H9 (cell line): ENCODE measurements at regions not wholly inside any gene's neighbourhood (a gene's known extent, or its start where the extent isn't known, plus 50 kb on each side); places are given as distances from the start of the nearest gene placed in this dataset.

Source experiments
- DNase-seq: peaks from one replicate; pipeline ENCODE4 v3.0.0-alpha.2; 2017
- H2AFZ ChIP-seq: one replicate; pipeline ENCODE4 v1.6.1; 2013; ENCODE audit warnings: mild to moderate bottlenecking, low read length, control low read depth, moderate library complexity
- H2AK5ac ChIP-seq: 2 replicates; pipeline ENCODE4 v1.6.1; 2013; ENCODE audit warnings: low read length, control low read depth, mixed read lengths; ENCODE audit not compliant: insufficient read length
- H2BK120ac ChIP-seq: one replicate; pipeline ENCODE4 v1.6.1; 2013; ENCODE audit warnings: low read depth, mild to moderate bottlenecking, low read length, control low read depth, inconsistent platforms; ENCODE audit not compliant: poor library complexity, severe bottlenecking
- H2BK12ac ChIP-seq: 2 replicates; pipeline ENCODE4 v1.6.1; 2013; ENCODE audit warnings: low read length, control low read depth, mixed read lengths, low read depth; ENCODE audit not compliant: insufficient read length
- H2BK15ac ChIP-seq: 2 replicates; pipeline ENCODE4 v1.6.1; 2013; ENCODE audit warnings: low read depth, low read length, control low read depth
- H2BK20ac ChIP-seq: one replicate; pipeline ENCODE4 v1.6.1; 2013; ENCODE audit warnings: low read depth, mild to moderate bottlenecking, low read length, control low read depth, inconsistent platforms; ENCODE audit not compliant: poor library complexity, severe bottlenecking
- H2BK5ac ChIP-seq: 2 replicates; pipeline ENCODE4 v1.6.1; 2013; ENCODE audit warnings: low read length, control low read depth, mixed read lengths; ENCODE audit not compliant: insufficient read length
- H3K14ac ChIP-seq: 2 replicates; pipeline ENCODE4 v1.6.1; 2013; ENCODE audit warnings: low read length, control low read depth; ENCODE audit not compliant: insufficient read depth
- H3K18ac ChIP-seq: 2 replicates; pipeline ENCODE4 v1.6.1; 2013; ENCODE audit warnings: low read depth, mild to moderate bottlenecking, mixed read lengths, low read length, control low read depth; ENCODE audit not compliant: insufficient read length
- H3K23ac ChIP-seq: 2 replicates; pipeline ENCODE4 v1.6.1; 2013; ENCODE audit warnings: low read length, control low read depth, mixed read lengths, low read depth; ENCODE audit not compliant: insufficient read length
- H3K23me2 ChIP-seq: 2 replicates; pipeline ENCODE4 v1.6.1; 2013; ENCODE audit warnings: low read depth, mild to moderate bottlenecking, mixed read lengths, low read length, control low read depth; ENCODE audit not compliant: insufficient read length, poor library complexity, severe bottlenecking
- H3K27ac ChIP-seq: 2 replicates; pipeline ENCODE4 v1.5.1; 2013; ENCODE audit warnings: low read length, control low read depth, mixed read lengths, low read depth; ENCODE audit not compliant: insufficient read length
- H3K27me3 ChIP-seq: 2 replicates; pipeline ENCODE4 v1.6.1; 2013; ENCODE audit warnings: low read length, control low read depth, inconsistent platforms; ENCODE audit not compliant: insufficient read depth
- H3K4ac ChIP-seq: 2 replicates; pipeline ENCODE4 v1.6.1; 2013; ENCODE audit warnings: low read depth, mild to moderate bottlenecking, control low read depth, inconsistent platforms, low read length, moderate library complexity
- H3K4me1 ChIP-seq: 2 replicates; pipeline ENCODE4 v1.6.1; 2013; ENCODE audit warnings: low read length, control low read depth, inconsistent platforms; ENCODE audit not compliant: insufficient read depth
- H3K4me2 ChIP-seq: 2 replicates; pipeline ENCODE4 v1.6.1; 2013; ENCODE audit warnings: low read length, control low read depth, mixed read lengths; ENCODE audit not compliant: insufficient read length, insufficient read depth
- H3K56ac ChIP-seq: 2 replicates; pipeline ENCODE4 v1.6.1; 2013; ENCODE audit warnings: low read depth, mild to moderate bottlenecking, mixed read lengths, low read length, control low read depth; ENCODE audit not compliant: insufficient read length
- H3K79me1 ChIP-seq: 2 replicates; pipeline ENCODE4 v1.6.1; 2013; ENCODE audit warnings: low read depth, mild to moderate bottlenecking, moderate library complexity, low read length, control low read depth, inconsistent platforms; ENCODE audit not compliant: insufficient read depth, poor library complexity, severe bottlenecking
- H3K79me2 ChIP-seq: 2 replicates; pipeline ENCODE4 v1.6.1; 2013; ENCODE audit warnings: low read length, control low read depth, inconsistent platforms; ENCODE audit not compliant: insufficient read depth
- H3K9ac ChIP-seq: 2 replicates; pipeline ENCODE4 v1.6.1; 2013; ENCODE audit warnings: low read length, control low read depth, mixed read lengths; ENCODE audit not compliant: insufficient read length; ENCODE audit errors: extremely low read depth
- H3K9me3 ChIP-seq: one replicate; pipeline ENCODE4 v1.6.1; 2013; ENCODE audit warnings: low read depth, low read length, inconsistent platforms; ENCODE audit not compliant: control insufficient read depth
- H3T11ph ChIP-seq: one replicate; pipeline ENCODE4 v1.6.1; 2013; ENCODE audit warnings: mild to moderate bottlenecking, low read length, control low read depth, inconsistent platforms
- H4K20me1 ChIP-seq: one replicate; pipeline ENCODE4 v1.6.1; 2013; ENCODE audit not compliant: control insufficient read depth, insufficient read length, insufficient read depth
- H4K5ac ChIP-seq: 2 replicates; pipeline ENCODE4 v1.6.1; 2013; ENCODE audit warnings: low read depth, mild to moderate bottlenecking, mixed read lengths, low read length, control low read depth; ENCODE audit not compliant: insufficient read length
- H4K8ac ChIP-seq: replicated peaks from 2 replicates; pipeline ENCODE4 v1.6.1; 2013; ENCODE audit warnings: low read length, control low read depth, mixed read lengths, low read depth; ENCODE audit not compliant: insufficient read length
- H4K91ac ChIP-seq: 2 replicates; pipeline ENCODE4 v1.6.1; 2013; ENCODE audit warnings: low read depth, mild to moderate bottlenecking, moderate library complexity, mixed read lengths, low read length, control low read depth; ENCODE audit not compliant: insufficient read length
- H3K27ac Mint-ChIP-seq, 3 experiments: 2 replicates in 2 of 3; 3 replicates in 1 of 3; pipeline ENCODE4 v1.8.0; 2020 to 2021; ENCODE audit warnings: mixed read lengths in 3 of 3, mild to moderate bottlenecking in 1 of 3, moderate library complexity in 1 of 3
- H3K27me3 Mint-ChIP-seq: 2 replicates; pipeline ENCODE4 v1.8.0; 2021; ENCODE audit warnings: low read depth, mild to moderate bottlenecking, moderate library complexity, mixed read lengths
- H3K36me3 Mint-ChIP-seq, 3 experiments: 2 replicates in 2 of 3; 3 replicates in 1 of 3; pipeline ENCODE4 v1.8.0; 2020 to 2021; ENCODE audit warnings: low read depth in 3 of 3, mixed read lengths in 3 of 3; ENCODE audit not compliant: insufficient read depth in 1 of 3
- H3K4me1 Mint-ChIP-seq, 2 experiments: 2 replicates each; pipeline ENCODE4 v1.8.0; 2020; ENCODE audit warnings: mixed read lengths in 2 of 2
- H3K4me3 Mint-ChIP-seq, 2 experiments: 2 replicates in 1 of 2; 3 replicates in 1 of 2; pipeline ENCODE4 v1.8.0; 2020 to 2021; ENCODE audit warnings: mild to moderate bottlenecking in 2 of 2, mixed read lengths in 2 of 2, moderate library complexity in 1 of 2
- H3K9me3 Mint-ChIP-seq, 2 experiments: 2 replicates in 1 of 2; 3 replicates in 1 of 2; pipeline ENCODE4 v1.8.0; 2020; ENCODE audit warnings: mild to moderate bottlenecking in 2 of 2, mixed read lengths in 2 of 2, moderate library complexity in 1 of 2
- CTCF ChIP-seq: fragments of 200-600 bp; sonication (generic); conservative IDR thresholded peaks from 3 replicates; pipeline ENCODE4 v1.8.0; 2021; ENCODE audit warnings: antibody characterized with exemption, mild to moderate bottlenecking
- whole genome bisulfite sequencing: extraction: QIAGEN DNeasy Blood & Tissue Kit; methylation state at CpG from one replicate; pipeline ENCODE4 v1.1.7; 2013; ENCODE audit warnings: missing lambda C conversion rate, low lambda C conversion rate, mixed read lengths; ENCODE audit not compliant: insufficient read length; ENCODE audit errors: extremely low coverage; 5-methylcytosine and 5-hydroxymethylcytosine counted together

GRCh38 chr2:83369601-83370418 lies 1089.3 kb downstream of the SUCLG1 start:
- no peaks in the 10 kb centered on the region; the same call in 1 of the 2 replicates for H3K27me3 Mint-ChIP-seq
- Histone ChIP-seq H3K18ac (no peak overlapping the region), H2BK12ac (no peak overlapping the region), H4K8ac (no peak overlapping the region), H3K4ac (no peak overlapping the region), H4K20me1 (no peaks in the 10 kb centered on the region), H3K79me1 (no peaks in the 10 kb centered on the region), H2BK5ac (no peak overlapping the region), H3K9ac (no peak overlapping the region), H3K14ac (no peak overlapping the region), H3K79me2 (no peaks in the 10 kb centered on the region), H2AK5ac (no peak overlapping the region), H4K91ac (no peak overlapping the region), H3K27ac (no peak overlapping the region), H3K9me3 (no peaks in the 10 kb centered on the region), H2AFZ (no peak overlapping the region), H4K5ac (no peak overlapping the region), H3K23ac (no peak overlapping the region), H2BK15ac (no peak overlapping the region), H2BK120ac (no peak overlapping the region), H3K4me1 (no peaks in the 10 kb centered on the region), H3K27me3 (no peaks in the 10 kb centered on the region), H3T11ph (no peak overlapping the region), H3K23me2 (no peaks in the 10 kb centered on the region), H3K56ac (no peak overlapping the region), H2BK20ac (no peak overlapping the region), H3K4me2 (no peak overlapping the region)
- DNase-seq, result no peak
- H3K4me3 Mint-ChIP-seq, result no peak overlapping the region
- peaks cover 0 to 2% (median 0%) of the 10 kb centered on the region in 3 experiments; a peak in 2 of 7 replicates for H3K36me3 Mint-ChIP-seq
- peaks cover 4 to 5% of the 10 kb centered on the region in 2 experiments; a peak in 4 of 5 replicates for H3K9me3 Mint-ChIP-seq
- no CpG with 5 or more reads among the region's 6 CpGs for WGBS
- H3K27ac Mint-ChIP-seq, result no peak overlapping the region
- H3K4me1 Mint-ChIP-seq, result no peaks in the 10 kb centered on the region
- no peak for TF ChIP-seq CTCF
